CD4-positive, alpha-beta T cell treated with Interleukin-10 for 1 hour (primary cell): ENCODE measurements at regions not wholly inside any gene's neighbourhood (a gene's known extent, or its start where the extent isn't known, plus 50 kb on each side); places are given as distances from the start of the nearest gene placed in this dataset.
"Not testable (repeated sequence)": the region's sequence is repeated elsewhere in the genome, so short reads cannot be mapped to it uniquely, and the experiment has no call there.

Experiments used
- DNase-seq: peaks from one replicate; pipeline ENCODE4 v3.0.0-alpha.2; 2020

GRCh38 chr1:30450818-30451233 is 272.6 kb downstream of the MATN1 start:
- DNase-seq, result no peak

- DNase-seq, result no peak
These were observed 273.1 kb downstream of the MATN1 start for GRCh38 chr1:30450148-30450817.

GRCh38 chr1:30449428-30450147 is 273.8 kb downstream of the MATN1 start:
- no peak for DNase-seq

- DNase-seq, result no peak
These were observed 274.4 kb downstream of the MATN1 start for GRCh38 chr1:30449003-30449402.

GRCh38 chr1:30447701-30448100 is 275.7 kb downstream of the MATN1 start:
- DNase-seq, result no peak

GRCh38 chr1:30447080-30447479 is 276.3 kb downstream of the MATN1 start:
- no peak for DNase-seq

GRCh38 chr1:30446508-30446907 is 276.9 kb downstream of the MATN1 start:
- DNase-seq, result no peak

GRCh38 chr1:30446095-30446494 is 277.3 kb downstream of the MATN1 start:
- no peak for DNase-seq

GRCh38 chr1:30445449-30445848 is 277.9 kb downstream of the MATN1 start:
- DNase-seq, result no peak

GRCh38 chr1:30444850-30445249 is 278.5 kb downstream of the MATN1 start:
- no peak for DNase-seq

GRCh38 chr1:30444401-30444800 is 279.0 kb downstream of the MATN1 start:
- DNase-seq, result no peak

- not testable (repeated sequence) for DNase-seq
These were observed 285.1 kb downstream of the MATN1 start for GRCh38 chr1:30438274-30438673.

GRCh38 chr1:30437059-30437576 is 286.3 kb downstream of the MATN1 start:
- no peak for DNase-seq

- no peak for DNase-seq
These were observed 295.8 kb downstream of the MATN1 start for GRCh38 chr1:30427545-30427944.

GRCh38 chr1:30425046-30425445 is 298.3 kb downstream of the MATN1 start:
- no peak for DNase-seq

- no peak for DNase-seq
These were observed 299.8 kb downstream of the MATN1 start for GRCh38 chr1:30423570-30423969.

GRCh38 chr1:30422251-30422650 is 301.1 kb downstream of the MATN1 start:
- DNase-seq, result no peak

GRCh38 chr1:30420519-30421050 is 302.8 kb downstream of the MATN1 start:
- no peak for DNase-seq

- DNase-seq, result no peak
These were observed 303.6 kb downstream of the MATN1 start for GRCh38 chr1:30419831-30420230.

- DNase-seq, result no peak
These were observed 304.3 kb downstream of the MATN1 start for GRCh38 chr1:30418939-30419720.

GRCh38 chr1:30418061-30418938 is 305.1 kb downstream of the MATN1 start:
- no peak for DNase-seq

GRCh38 chr1:30417701-30418046 is 305.7 kb downstream of the MATN1 start:
- no peak for DNase-seq
